ENCODE measurements at regions not wholly inside any gene's neighbourhood (a gene's known extent, or its start where the extent isn't known, plus 50 kb on each side); places are given as distances from the start of the nearest gene placed in this dataset.

GRCh38 chr1:63107066-63107465, 215.3 kb upstream of the FOXD3 start:
- TF ChIP-seq CTCF (conservative IDR thresholded peaks at IDR 0.05 in 1 of 2, IDR thresholded peaks at IDR 0.05 in 1 of 2; ENCODE audit: low read depth in 1 of 2, low read length in 2 of 2) (no peak), EZH2 (IDR thresholded peaks at IDR 0.05; ENCODE audit: low read length, missing control alignments) (no peak)

Data from fibroblast of lung (primary cell).